Uterus (tissue), 2 donors: ENCODE measurements at regions not wholly inside any gene's neighbourhood (a gene's known extent, or its start where the extent isn't known, plus 50 kb on each side); places are given as distances from the start of the nearest gene placed in this dataset.

Experiments
- CTCF ChIP-seq, 4 experiments: fragments of 200-600 bp in 2 of 4; fragments of 450-650 bp in 2 of 4; sonication (generic) in 2 of 4; IDR thresholded peaks; one replicate each; pipeline ENCODE4 v1.5.1; 2016 to 2019; ENCODE audit warnings: antibody characterized with exemption in 4 of 4, mild to moderate bottlenecking in 2 of 4, moderate library complexity in 1 of 4
- POLR2A ChIP-seq, 2 donors: fragments of 450-650 bp; IDR thresholded peaks; one replicate each; pipeline ENCODE4 v1.6.1; 2016; ENCODE audit warnings: antibody characterized with exemption in 2 of 2, mild to moderate bottlenecking in 1 of 2, moderate library complexity in 1 of 2

- TF ChIP-seq POLR2A (IDR thresholded peaks at IDR 0.05): no peak
- TF ChIP-seq CTCF (IDR thresholded peaks at IDR 0.05): no peak
Observed at GRCh38 chr6:67956352-67956751, 678.7 kb upstream of the ADGRB3 start.
